ENCODE measurements at regions not wholly inside any gene's neighbourhood (a gene's known extent, or its start where the extent isn't known, plus 50 kb on each side); places are given as distances from the start of the nearest gene placed in this dataset.

GRCh38 chr6:159375014-159375413 lies 205.8 kb downstream of the FNDC1 start:
- Mint-ChIP-seq H3K4me3 (no peak overlapping the region), H3K27me3 (ENCODE audit: low read depth) (peaks cover 19% of the 10 kb centered on the region), H3K4me1 (no peaks in the 10 kb centered on the region), H3K9me3 (peaks cover 21 to 89% of the 10 kb centered on the region in 2 experiments), H3K36me3 (ENCODE audit: insufficient read depth in 1 of 3, low read depth in 3 of 3) (peaks cover 0 to 3% (median 3%) of the 10 kb centered on the region in 3 experiments; a peak in 4 of 7 replicates), H3K27ac (0 out of 7 replicates have a peak overlapping the region, but pooled peaks of 1 of the 3 experiments have one; percentile 72)
- no peak overlapping the region for H4K8ac ChIP-seq (replicated peaks; ENCODE audit: insufficient read length, low read depth, low read length)
- no peak overlapping the region for H3K56ac ChIP-seq (ENCODE audit: insufficient read length, low read depth, low read length)
- TF ChIP-seq, protein P1, sequence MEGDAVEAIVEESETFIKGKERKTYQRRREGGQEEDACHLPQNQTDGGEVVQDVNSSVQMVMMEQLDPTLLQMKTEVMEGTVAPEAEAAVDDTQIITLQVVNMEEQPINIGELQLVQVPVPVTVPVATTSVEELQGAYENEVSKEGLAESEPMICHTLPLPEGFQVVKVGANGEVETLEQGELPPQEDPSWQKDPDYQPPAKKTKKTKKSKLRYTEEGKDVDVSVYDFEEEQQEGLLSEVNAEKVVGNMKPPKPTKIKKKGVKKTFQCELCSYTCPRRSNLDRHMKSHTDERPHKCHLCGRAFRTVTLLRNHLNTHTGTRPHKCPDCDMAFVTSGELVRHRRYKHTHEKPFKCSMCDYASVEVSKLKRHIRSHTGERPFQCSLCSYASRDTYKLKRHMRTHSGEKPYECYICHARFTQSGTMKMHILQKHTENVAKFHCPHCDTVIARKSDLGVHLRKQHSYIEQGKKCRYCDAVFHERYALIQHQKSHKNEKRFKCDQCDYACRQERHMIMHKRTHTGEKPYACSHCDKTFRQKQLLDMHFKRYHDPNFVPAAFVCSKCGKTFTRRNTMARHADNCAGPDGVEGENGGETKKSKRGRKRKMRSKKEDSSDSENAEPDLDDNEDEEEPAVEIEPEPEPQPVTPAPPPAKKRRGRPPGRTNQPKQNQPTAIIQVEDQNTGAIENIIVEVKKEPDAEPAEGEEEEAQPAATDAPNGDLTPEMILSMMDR (conservative IDR thresholded peaks at IDR 0.05) = no peak
- no peaks in the 10 kb centered on the region for H3K79me1 ChIP-seq (ENCODE audit: insufficient read depth, low read depth, low read length, poor library complexity, severe bottlenecking)
- no CpG with 5 or more reads among the region's 19 CpGs for WGBS (ENCODE audit: extremely low coverage, insufficient read length, low lambda C conversion rate)
- H3K14ac ChIP-seq (ENCODE audit: insufficient read depth, low read length) = no peak overlapping the region; the same call in 1 of the 2 replicates
- no peaks in the 10 kb centered on the region for H3K9me3 ChIP-seq (ENCODE audit: control insufficient read depth, low read depth, low read length)
- H3K27ac ChIP-seq (ENCODE audit: insufficient read length, low read depth, low read length) = no peak overlapping the region
- no peak overlapping the region for H2BK5ac ChIP-seq (ENCODE audit: insufficient read length, low read length)
- H3K27me3 ChIP-seq (ENCODE audit: insufficient read depth, low read length) = no peaks in the 10 kb centered on the region
- H3K23me2 ChIP-seq (ENCODE audit: insufficient read length, low read depth, low read length, poor library complexity, severe bottlenecking) = no peaks in the 10 kb centered on the region
- H3K9ac ChIP-seq (ENCODE audit: extremely low read depth, insufficient read length, low read length) = no peak overlapping the region
- H2AFZ ChIP-seq (ENCODE audit: low read length) = no peak overlapping the region
- no peak overlapping the region for H2BK15ac ChIP-seq (ENCODE audit: low read depth, low read length)
- H3K18ac ChIP-seq (ENCODE audit: insufficient read length, low read depth, low read length) = no peak overlapping the region
- H2BK12ac ChIP-seq (ENCODE audit: insufficient read length, low read depth, low read length) = no peak overlapping the region
- H2AK5ac ChIP-seq (ENCODE audit: insufficient read length, low read length) = no peak overlapping the region
- no peak overlapping the region for H4K5ac ChIP-seq (ENCODE audit: insufficient read length, low read depth, low read length)
- no peak overlapping the region for H2BK20ac ChIP-seq (ENCODE audit: low read depth, low read length, poor library complexity, severe bottlenecking)
- no peaks in the 10 kb centered on the region for H4K20me1 ChIP-seq (ENCODE audit: control insufficient read depth, insufficient read depth, insufficient read length)
- no peaks in the 10 kb centered on the region for H3K4me1 ChIP-seq (ENCODE audit: insufficient read depth, low read length)
- no peak overlapping the region for H3T11ph ChIP-seq (ENCODE audit: low read length)
- H3K4ac ChIP-seq (ENCODE audit: low read depth, low read length) = no peak overlapping the region
- no peak overlapping the region for H4K91ac ChIP-seq (ENCODE audit: insufficient read length, low read depth, low read length)
- no peak overlapping the region for H3K23ac ChIP-seq (ENCODE audit: insufficient read length, low read depth, low read length)
- DNase-seq = no peak
- no peak overlapping the region for H2BK120ac ChIP-seq (ENCODE audit: low read depth, low read length, poor library complexity, severe bottlenecking)
- no peak overlapping the region for H3K4me2 ChIP-seq (ENCODE audit: insufficient read depth, insufficient read length, low read length)
- H3K79me2 ChIP-seq (ENCODE audit: insufficient read depth, low read length) = no peaks in the 10 kb centered on the region

Data from H9 (cell line).